A549 (cell line): ENCODE measurements at regions not wholly inside any gene's neighbourhood (a gene's known extent, or its start where the extent isn't known, plus 50 kb on each side); places are given as distances from the start of the nearest gene placed in this dataset.

Source experiments
- ATAC-seq, 2 experiments: fragments of 200-7000 bp in 1 of 2; fragments of >200 bp in 1 of 2; cut with Nextera tagmentation in 1 of 2; cut with Tn5 transposase in 1 of 2; 3 replicates each; pipeline versions ENCODE4 v1.8.0 to v1.9.1; 2018 to 2020; ENCODE audit warnings: mild to moderate bottlenecking in 1 of 2, moderate library complexity in 1 of 2
- CTCF ChIA-PET: fragments of 300-600 bp; sonication (Branson Sonifier 250); formaldehyde crosslinking; extraction: SDS; loops from one replicate; lab custom pipeline; 2021; ENCODE audit warnings: antibody characterized with exemption, inconsistent platforms; lab: Yijun Ruan, JAX
- POLR2A ChIA-PET: fragments of 350-600 bp; formaldehyde crosslinking; extraction: SDS; loops from one replicate; lab custom pipeline; 2021; ENCODE audit warnings: antibody characterized with exemption, inconsistent platforms; lab: Yijun Ruan, JAX
- DNase-seq, 2 experiments: peaks; one replicate each; pipeline versions ENCODE4 v3.0.0 to v3.0.0-alpha.2; 2011 to 2016; ENCODE audit warnings: low read depth in 1 of 2, low spot score in 1 of 2
- FAIRE-seq: peaks from 2 replicates; lab custom pipeline; 2011; peaks lifted over from hg19 to GRCh38; lab: Jason Lieb, UNC
- H3K27ac ChIP-seq, 2 experiments: fragments of >200 bp; sonication (Bioruptor Twin); formaldehyde crosslinking; 3 replicates each; pipeline ENCODE4 v1.5.1; 2016 to 2017
- H3K4me1 ChIP-seq: fragments of >200 bp; sonication (Bioruptor Twin); formaldehyde crosslinking; 3 replicates; pipeline ENCODE4 v1.6.1; 2016
- H3K4me2 ChIP-seq: fragments of >200 bp; sonication (Bioruptor Twin); formaldehyde crosslinking; 3 replicates; pipeline ENCODE4 v1.6.1; 2016
- H3K4me3 ChIP-seq: fragments of >200 bp; sonication (Bioruptor Twin); formaldehyde crosslinking; 3 replicates; pipeline ENCODE4 v1.5.1; 2016
- H3K9me3 ChIP-seq: fragments of >200 bp; sonication (Bioruptor Twin); formaldehyde crosslinking; 3 replicates; pipeline ENCODE4 v1.6.1; 2016
- CBX8 ChIP-seq: fragments of 200-600 bp; sonication (generic); IDR thresholded peaks from 2 replicates; pipeline ENCODE4 v1.6.1; 2016
- CHD4 ChIP-seq: fragments of 200-600 bp; sonication (generic); IDR thresholded peaks from 2 replicates; pipeline ENCODE4 v1.6.1; 2016; ENCODE audit warnings: antibody characterized with exemption, mild to moderate bottlenecking, borderline replicate concordance
- EHMT2 ChIP-seq: fragments of 200-600 bp; sonication (generic); IDR thresholded peaks from 2 replicates; pipeline ENCODE4 v1.6.1; 2016; ENCODE audit warnings: antibody characterized with exemption, low read depth, mild to moderate bottlenecking, moderate library complexity
- ESRRA ChIP-seq: fragments of 150-350 bp; IDR thresholded peaks from 2 replicates; pipeline ENCODE4 v1.6.1; 2014; ENCODE audit warnings: mild to moderate bottlenecking, low read length, borderline replicate concordance
- FOSL2 ChIP-seq, 2 experiments: fragments of 450-650 bp in 1 of 2; fragments of >200 bp in 1 of 2; sonication (Bioruptor Twin) in 1 of 2; formaldehyde crosslinking; IDR thresholded peaks; 2 replicates each; pipeline versions ENCODE4 v1.5.0 to v1.6.1; 2016 to 2020; ENCODE audit warnings: mild to moderate bottlenecking in 1 of 2, moderate library complexity in 1 of 2
- HOXA7 ChIP-seq: fragments of 250-450 bp; sonication (Bioruptor Pico); IDR thresholded peaks from 2 replicates; pipeline ENCODE4 v1.5.0; 2020; ENCODE audit warnings: mild to moderate bottlenecking, moderate library complexity
- HOXB13 ChIP-seq: fragments of 250-450 bp; sonication (Bioruptor Pico); IDR thresholded peaks from 2 replicates; pipeline ENCODE4 v1.5.0; 2020; ENCODE audit warnings: low read depth, mild to moderate bottlenecking, moderate library complexity
- HOXB5 ChIP-seq: fragments of 250-450 bp; sonication (Bioruptor Pico); IDR thresholded peaks from 2 replicates; pipeline ENCODE4 v1.5.0; 2020; ENCODE audit warnings: mild to moderate bottlenecking, moderate library complexity
- JUNB ChIP-seq: fragments of >200 bp; sonication (Bioruptor Twin); formaldehyde crosslinking; IDR thresholded peaks from 2 replicates; pipeline ENCODE4 v1.6.1; 2016
- KDM5A ChIP-seq: fragments of 200-600 bp; sonication (generic); IDR thresholded peaks from 2 replicates; pipeline ENCODE4 v1.6.1; 2016; ENCODE audit warnings: antibody characterized with exemption, mild to moderate bottlenecking
- PBX3 ChIP-seq: IDR thresholded peaks from 2 replicates; pipeline ENCODE4 v1.6.1; 2012
- PHF8 ChIP-seq: fragments of 200-600 bp; sonication (generic); IDR thresholded peaks from 2 replicates; pipeline ENCODE4 v1.6.1; 2016; ENCODE audit warnings: low read depth, mild to moderate bottlenecking, antibody characterized with exemption, moderate library complexity, borderline replicate concordance
- POLR2AphosphoS2 ChIP-seq: conservative IDR thresholded peaks from 2 replicates; pipeline ENCODE4 v1.6.1; 2012; ENCODE audit warnings: low read length, improper control_type of control experiment, inconsistent platforms
- RARB ChIP-seq: fragments of 250-450 bp; sonication (Bioruptor Pico); IDR thresholded peaks from 2 replicates; pipeline ENCODE4 v1.8.0; 2021; ENCODE audit warnings: mild to moderate bottlenecking, moderate library complexity
- REST ChIP-seq: fragments of 200-600 bp; sonication (generic); IDR thresholded peaks from 2 replicates; pipeline ENCODE4 v1.6.1; 2016; ENCODE audit warnings: antibody characterized with exemption, mild to moderate bottlenecking, moderate library complexity
- RFX5 ChIP-seq: fragments of 450-650 bp; IDR thresholded peaks from 2 replicates; pipeline ENCODE4 v1.7.1; 2014; ENCODE audit warnings: antibody characterized with exemption, mild to moderate bottlenecking, moderate library complexity
- SREBF2 ChIP-seq: fragments of 450-650 bp; IDR thresholded peaks from 2 replicates; pipeline ENCODE4 v1.6.1; 2014; ENCODE audit warnings: mild to moderate bottlenecking, moderate library complexity
- TFCP2L1 ChIP-seq: fragments of 250-450 bp; sonication (Bioruptor Pico); IDR thresholded peaks from 2 replicates; pipeline ENCODE4 v1.5.0; 2021; ENCODE audit warnings: mild to moderate bottlenecking
- ZSCAN20 ChIP-seq: fragments of 250-450 bp; sonication (Bioruptor Pico); IDR thresholded peaks from 2 replicates; pipeline ENCODE4 v1.8.0; 2022; ENCODE audit warnings: mild to moderate bottlenecking, moderate library complexity
- WGBS: methylation state at CpG from one replicate; pipeline ENCODE4 v1.1.6; 2017; ENCODE audit errors: missing lambda C conversion rate; 5-methylcytosine and 5-hydroxymethylcytosine counted together
- TF ChIP-seq, protein P1 (sequence below): fragments of 250-450 bp; sonication (Bioruptor Pico); IDR thresholded peaks from 2 replicates; pipeline ENCODE4 v1.5.0; 2021; ENCODE audit warnings: mild to moderate bottlenecking, moderate library complexity, borderline replicate concordance

DNA sequence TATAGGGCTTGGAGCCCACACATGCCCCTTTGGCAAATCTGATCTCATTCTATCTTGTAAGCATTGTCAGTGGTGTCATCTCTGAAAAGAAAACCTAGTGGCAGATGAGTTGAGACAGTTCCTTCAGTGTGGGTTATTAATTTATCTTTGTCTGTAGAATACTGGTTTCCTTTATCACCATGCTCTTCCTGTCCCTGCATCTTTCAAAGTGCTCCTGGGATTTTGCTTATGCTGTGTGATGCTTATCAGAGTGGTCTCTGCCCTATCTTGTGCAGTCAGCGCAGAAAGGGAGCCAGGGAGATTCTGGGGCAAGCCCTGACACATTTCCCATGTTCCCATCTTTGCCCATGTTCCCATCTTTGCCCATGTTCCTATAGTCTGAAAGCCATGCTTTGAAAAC, 402.9 kb downstream of the RWDD3 start:
- Histone ChIP-seq H3K9me3 (no peaks in the 10 kb centered on the region), H3K4me2 (no peak overlapping the region), H3K27ac (no peak overlapping the region), H3K4me3 (no peak overlapping the region), H3K4me1 (no peaks in the 10 kb centered on the region)
- ATAC-seq: no peak
- no peak for TF ChIP-seq SREBF2
- TF ChIP-seq, protein P1, sequence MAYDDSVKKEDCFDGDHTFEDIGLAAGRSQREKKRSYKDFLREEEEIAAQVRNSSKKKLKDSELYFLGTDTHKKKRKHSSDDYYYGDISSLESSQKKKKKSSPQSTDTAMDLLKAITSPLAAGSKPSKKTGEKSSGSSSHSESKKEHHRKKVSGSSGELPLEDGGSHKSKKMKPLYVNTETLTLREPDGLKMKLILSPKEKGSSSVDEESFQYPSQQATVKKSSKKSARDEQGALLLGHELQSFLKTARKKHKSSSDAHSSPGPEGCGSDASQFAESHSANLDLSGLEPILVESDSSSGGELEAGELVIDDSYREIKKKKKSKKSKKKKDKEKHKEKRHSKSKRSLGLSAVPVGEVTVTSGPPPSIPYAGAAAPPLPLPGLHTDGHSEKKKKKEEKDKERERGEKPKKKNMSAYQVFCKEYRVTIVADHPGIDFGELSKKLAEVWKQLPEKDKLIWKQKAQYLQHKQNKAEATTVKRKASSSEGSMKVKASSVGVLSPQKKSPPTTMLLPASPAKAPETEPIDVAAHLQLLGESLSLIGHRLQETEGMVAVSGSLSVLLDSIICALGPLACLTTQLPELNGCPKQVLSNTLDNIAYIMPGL (CRISPR knock-in tag): no peak
- no peak for TF ChIP-seq ZSCAN20 (CRISPR knock-in tag)
- no peak for TF ChIP-seq HOXB13
- no peak for TF ChIP-seq JUNB
- ChIA-PET CTCF (no interaction called here), POLR2A (no interaction called here)
- FAIRE-seq: no peak
- no peak for DNase-seq
- WGBS: 0% methylated on average over 1 of the region's 1 CpG

DNA sequence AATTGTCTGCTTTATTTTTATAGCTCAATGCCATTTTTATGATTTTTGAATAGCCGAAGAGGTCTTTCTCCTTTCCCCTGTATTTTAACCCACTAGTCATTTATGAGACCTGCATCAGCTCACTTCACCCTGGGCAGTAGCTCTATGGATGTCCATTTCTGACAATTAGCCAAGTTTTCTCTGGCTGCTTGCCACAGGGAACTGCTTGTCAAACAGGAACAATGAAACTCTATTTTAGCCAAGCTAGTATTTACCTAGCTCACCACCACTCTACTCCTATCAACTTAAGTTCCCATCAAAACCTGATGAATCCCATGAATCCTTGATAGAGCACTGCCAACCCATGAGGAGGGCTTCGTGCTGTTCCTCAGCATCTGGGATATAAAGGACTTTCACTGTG, 406.7 kb downstream of the RWDD3 start:
- Histone ChIP-seq H3K4me1 (no peaks in the 10 kb centered on the region), H3K4me3 (no peak overlapping the region), H3K9me3 (no peaks in the 10 kb centered on the region), H3K4me2 (no peak overlapping the region), H3K27ac (no peak overlapping the region)
- ATAC-seq (no peak), FAIRE-seq (no peak), DNase-seq (peak in 1 of 2 experiments; percentile 2)
- ChIA-PET CTCF (no interaction called here), POLR2A (no interaction called here)
- WGBS: 23% methylated on average over 2 of the region's 2 CpGs
- TF ChIP-seq POLR2AphosphoS2: no peak
- no peak for TF ChIP-seq PHF8
- TF ChIP-seq RARB (CRISPR knock-in tag): no peak
- TF ChIP-seq ZSCAN20 (CRISPR knock-in tag): no peak
- TF ChIP-seq HOXA7: no peak
- TF ChIP-seq RFX5: no peak
- no peak for TF ChIP-seq EHMT2
- no peak for TF ChIP-seq HOXB5
- TF ChIP-seq, protein P1 (CRISPR knock-in tag): no peak
- TF ChIP-seq CBX8: no peak
- TF ChIP-seq FOSL2 (IDR thresholded peaks at IDR 0.05): no peak
- TF ChIP-seq FOSL2 (CRISPR knock-in tag; IDR thresholded peaks at IDR 0.05): no peak
- TF ChIP-seq CHD4: no peak
- no peak for TF ChIP-seq REST
- TF ChIP-seq KDM5A: no peak
- TF ChIP-seq ESRRA: no peak
- no peak for TF ChIP-seq TFCP2L1
- TF ChIP-seq PBX3: no peak
